ENCODE measurements at regions not wholly inside any gene's neighbourhood (a gene's known extent, or its start where the extent isn't known, plus 50 kb on each side); places are given as distances from the start of the nearest gene placed in this dataset.

GRCh38 chr9:515665-516064 lies 301.0 kb downstream of the DOCK8 start:
- DNase-seq (ENCODE audit: low spot score) = no peak
- Histone ChIP-seq H3K27me3 (ENCODE audit: control insufficient read depth in 1 of 2, insufficient read depth in 2 of 2, low read length in 2 of 2) (no peaks in the 10 kb centered on the region), H3K27ac (ENCODE audit: extremely low read length, insufficient read depth, low read length) (no peak overlapping the region), H2AFZ (ENCODE audit: low read length) (no peak overlapping the region), H4K20me1 (ENCODE audit: insufficient read depth, low read length) (no peaks in the 10 kb centered on the region), H3K36me3 (replicated peaks in 1 of 2; ENCODE audit: control insufficient read depth in 1 of 2, insufficient read depth in 2 of 2, low read length in 2 of 2) (no peaks in the 10 kb centered on the region), H3K4me3 (replicated peaks in 1 of 3; ENCODE audit: insufficient read depth in 1 of 3, low read depth in 2 of 3, low read length in 3 of 3) (no peak overlapping the region), H3K9ac (ENCODE audit: insufficient read depth, low read depth, low read length) (no peak overlapping the region), H3K9me3 (ENCODE audit: low read length) (no peaks in the 10 kb centered on the region), H3K79me2 (ENCODE audit: insufficient read depth, low read length) (no peaks in the 10 kb centered on the region), H3K4me2 (ENCODE audit: low read depth, low read length) (no peak overlapping the region), H3K4me1 (ENCODE audit: insufficient read depth, low read length) (peaks cover 13% of the 10 kb centered on the region)
- WGBS (ENCODE audit: low lambda C conversion rate) = 23% methylated on average over 4 of the region's 4 CpGs
- ChIA-PET POLR2A (no interaction called here), CTCF (ENCODE audit: low intra/inter-chr PET ratio, low total read pairs) (no interaction called here)
- in situ Hi-C loops (cut with HindIII; ENCODE audit: extremely low pct_ligation_motif_present, low pct_unique_long_range_greater_than_20kb) (no loop called here), intact Hi-C loops (cut with micrococcal nuclease; ENCODE audit: unreplicated experiment) (no loop called here)
- BruUV-seq (replicated peaks) = no TSS peak
- no peak for ATAC-seq
- no peak for FAIRE-seq
- TF ChIP-seq HINFP (CRISPR knock-in tag; IDR thresholded peaks at IDR 0.05; ENCODE audit: low read depth) = no peak
- TF ChIP-seq, protein P1, sequence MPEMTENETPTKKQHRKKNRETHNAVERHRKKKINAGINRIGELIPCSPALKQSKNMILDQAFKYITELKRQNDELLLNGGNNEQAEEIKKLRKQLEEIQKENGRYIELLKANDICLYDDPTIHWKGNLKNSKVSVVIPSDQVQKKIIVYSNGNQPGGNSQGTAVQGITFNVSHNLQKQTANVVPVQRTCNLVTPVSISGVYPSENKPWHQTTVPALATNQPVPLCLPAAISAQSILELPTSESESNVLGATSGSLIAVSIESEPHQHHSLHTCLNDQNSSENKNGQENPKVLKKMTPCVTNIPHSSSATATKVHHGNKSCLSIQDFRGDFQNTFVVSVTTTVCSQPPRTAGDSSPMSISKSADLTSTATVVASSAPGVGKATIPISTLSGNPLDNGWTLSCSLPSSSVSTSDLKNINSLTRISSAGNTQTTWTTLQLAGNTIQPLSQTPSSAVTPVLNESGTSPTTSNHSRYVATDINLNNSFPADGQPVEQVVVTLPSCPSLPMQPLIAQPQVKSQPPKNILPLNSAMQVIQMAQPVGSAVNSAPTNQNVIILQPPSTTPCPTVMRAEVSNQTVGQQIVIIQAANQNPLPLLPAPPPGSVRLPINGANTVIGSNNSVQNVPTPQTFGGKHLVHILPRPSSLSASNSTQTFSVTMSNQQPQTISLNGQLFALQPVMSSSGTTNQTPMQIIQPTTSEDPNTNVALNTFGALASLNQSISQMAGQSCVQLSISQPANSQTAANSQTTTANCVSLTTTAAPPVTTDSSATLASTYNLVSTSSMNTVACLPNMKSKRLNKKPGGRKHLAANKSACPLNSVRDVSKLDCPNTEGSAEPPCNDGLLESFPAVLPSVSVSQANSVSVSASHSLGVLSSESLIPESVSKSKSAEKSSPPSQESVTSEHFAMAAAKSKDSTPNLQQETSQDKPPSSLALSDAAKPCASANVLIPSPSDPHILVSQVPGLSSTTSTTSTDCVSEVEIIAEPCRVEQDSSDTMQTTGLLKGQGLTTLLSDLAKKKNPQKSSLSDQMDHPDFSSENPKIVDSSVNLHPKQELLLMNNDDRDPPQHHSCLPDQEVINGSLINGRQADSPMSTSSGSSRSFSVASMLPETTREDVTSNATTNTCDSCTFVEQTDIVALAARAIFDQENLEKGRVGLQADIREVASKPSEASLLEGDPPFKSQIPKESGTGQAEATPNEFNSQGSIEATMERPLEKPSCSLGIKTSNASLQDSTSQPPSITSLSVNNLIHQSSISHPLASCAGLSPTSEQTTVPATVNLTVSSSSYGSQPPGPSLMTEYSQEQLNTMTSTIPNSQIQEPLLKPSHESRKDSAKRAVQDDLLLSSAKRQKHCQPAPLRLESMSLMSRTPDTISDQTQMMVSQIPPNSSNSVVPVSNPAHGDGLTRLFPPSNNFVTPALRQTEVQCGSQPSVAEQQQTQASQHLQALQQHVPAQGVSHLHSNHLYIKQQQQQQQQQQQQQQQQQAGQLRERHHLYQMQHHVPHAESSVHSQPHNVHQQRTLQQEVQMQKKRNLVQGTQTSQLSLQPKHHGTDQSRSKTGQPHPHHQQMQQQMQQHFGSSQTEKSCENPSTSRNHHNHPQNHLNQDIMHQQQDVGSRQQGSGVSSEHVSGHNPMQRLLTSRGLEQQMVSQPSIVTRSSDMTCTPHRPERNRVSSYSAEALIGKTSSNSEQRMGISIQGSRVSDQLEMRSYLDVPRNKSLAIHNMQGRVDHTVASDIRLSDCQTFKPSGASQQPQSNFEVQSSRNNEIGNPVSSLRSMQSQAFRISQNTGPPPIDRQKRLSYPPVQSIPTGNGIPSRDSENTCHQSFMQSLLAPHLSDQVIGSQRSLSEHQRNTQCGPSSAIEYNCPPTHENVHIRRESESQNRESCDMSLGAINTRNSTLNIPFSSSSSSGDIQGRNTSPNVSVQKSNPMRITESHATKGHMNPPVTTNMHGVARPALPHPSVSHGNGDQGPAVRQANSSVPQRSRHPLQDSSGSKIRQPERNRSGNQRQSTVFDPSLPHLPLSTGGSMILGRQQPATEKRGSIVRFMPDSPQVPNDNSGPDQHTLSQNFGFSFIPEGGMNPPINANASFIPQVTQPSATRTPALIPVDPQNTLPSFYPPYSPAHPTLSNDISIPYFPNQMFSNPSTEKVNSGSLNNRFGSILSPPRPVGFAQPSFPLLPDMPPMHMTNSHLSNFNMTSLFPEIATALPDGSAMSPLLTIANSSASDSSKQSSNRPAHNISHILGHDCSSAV (CRISPR knock-in tag; IDR thresholded peaks at IDR 0.05; ENCODE audit: borderline replicate concordance) = no peak
- TF ChIP-seq MLLT10 (CRISPR knock-in tag; IDR thresholded peaks at IDR 0.05) = no peak
- TF ChIP-seq, protein P2, sequence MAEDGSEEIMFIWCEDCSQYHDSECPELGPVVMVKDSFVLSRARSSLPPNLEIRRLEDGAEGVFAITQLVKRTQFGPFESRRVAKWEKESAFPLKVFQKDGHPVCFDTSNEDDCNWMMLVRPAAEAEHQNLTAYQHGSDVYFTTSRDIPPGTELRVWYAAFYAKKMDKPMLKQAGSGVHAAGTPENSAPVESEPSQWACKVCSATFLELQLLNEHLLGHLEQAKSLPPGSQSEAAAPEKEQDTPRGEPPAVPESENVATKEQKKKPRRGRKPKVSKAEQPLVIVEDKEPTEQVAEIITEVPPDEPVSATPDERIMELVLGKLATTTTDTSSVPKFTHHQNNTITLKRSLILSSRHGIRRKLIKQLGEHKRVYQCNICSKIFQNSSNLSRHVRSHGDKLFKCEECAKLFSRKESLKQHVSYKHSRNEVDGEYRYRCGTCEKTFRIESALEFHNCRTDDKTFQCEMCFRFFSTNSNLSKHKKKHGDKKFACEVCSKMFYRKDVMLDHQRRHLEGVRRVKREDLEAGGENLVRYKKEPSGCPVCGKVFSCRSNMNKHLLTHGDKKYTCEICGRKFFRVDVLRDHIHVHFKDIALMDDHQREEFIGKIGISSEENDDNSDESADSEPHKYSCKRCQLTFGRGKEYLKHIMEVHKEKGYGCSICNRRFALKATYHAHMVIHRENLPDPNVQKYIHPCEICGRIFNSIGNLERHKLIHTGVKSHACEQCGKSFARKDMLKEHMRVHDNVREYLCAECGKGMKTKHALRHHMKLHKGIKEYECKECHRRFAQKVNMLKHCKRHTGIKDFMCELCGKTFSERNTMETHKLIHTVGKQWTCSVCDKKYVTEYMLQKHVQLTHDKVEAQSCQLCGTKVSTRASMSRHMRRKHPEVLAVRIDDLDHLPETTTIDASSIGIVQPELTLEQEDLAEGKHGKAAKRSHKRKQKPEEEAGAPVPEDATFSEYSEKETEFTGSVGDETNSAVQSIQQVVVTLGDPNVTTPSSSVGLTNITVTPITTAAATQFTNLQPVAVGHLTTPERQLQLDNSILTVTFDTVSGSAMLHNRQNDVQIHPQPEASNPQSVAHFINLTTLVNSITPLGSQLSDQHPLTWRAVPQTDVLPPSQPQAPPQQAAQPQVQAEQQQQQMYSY (CRISPR knock-in tag; IDR thresholded peaks at IDR 0.05) = no peak
- TF ChIP-seq ZNF292 (CRISPR knock-in tag; IDR thresholded peaks at IDR 0.05; ENCODE audit: borderline replicate concordance, low read depth) = no peak
- no peak for TF ChIP-seq PAF1 (CRISPR knock-in tag; IDR thresholded peaks at IDR 0.05)
- TF ChIP-seq ZNF256 (CRISPR knock-in tag; conservative IDR thresholded peaks at IDR 0.05) = no peak
- no peak for TF ChIP-seq NCOA5 (CRISPR knock-in tag; IDR thresholded peaks at IDR 0.05)

Data from HepG2 (cell line).